Body of pancreas (tissue), 4 donors: ENCODE measurements at regions not wholly inside any gene's neighbourhood (a gene's known extent, or its start where the extent isn't known, plus 50 kb on each side); places are given as distances from the start of the nearest gene placed in this dataset.

Experiments used
- ATAC-seq: fragments of 150-250 bp; one replicate; pipeline ENCODE4 v1.9.1; 2016
- DNase-seq, 4 donors: peaks; one replicate each; pipeline ENCODE4 v3.0.0-alpha.2; 2019
- H3K27ac ChIP-seq, 4 donors: fragments of 200-600 bp; sonication (generic); 1 replicate in 3 of 4; 2 replicates in 1 of 4; pipeline versions ENCODE4 v1.5.1 to v1.6.1; 2016 to 2019; ENCODE audit warnings: mild to moderate bottlenecking in 1 of 4, mixed read lengths in 1 of 4, moderate library complexity in 1 of 4
- H3K27me3 ChIP-seq, 2 donors: fragments of 200-600 bp; sonication (generic); one replicate each; pipeline ENCODE4 v1.6.0; 2016; ENCODE audit warnings: mild to moderate bottlenecking in 1 of 2
- H3K36me3 ChIP-seq, 2 donors: fragments of 200-600 bp; sonication (generic); replicated peaks in 1 of 2; 2 replicates each; pipeline ENCODE4 v1.5.1; 2016; ENCODE audit warnings: low read depth in 2 of 2; ENCODE audit not compliant: insufficient read depth in 1 of 2
- H3K4me1 ChIP-seq: fragments of 200-600 bp; sonication (generic); one replicate; pipeline ENCODE4 v1.6.0; 2016
- H3K4me3 ChIP-seq, 2 donors: fragments of 200-600 bp; sonication (generic); 1 replicate in 1 of 2; 2 replicates in 1 of 2; pipeline ENCODE4 v1.5.1; 2016 to 2019
- H3K9me3 ChIP-seq, 3 donors: fragments of 200-600 bp; sonication (generic); 1 replicate in 2 of 3; 2 replicates in 1 of 3; pipeline ENCODE4 v1.5.1; 2016
- CTCF ChIP-seq, 7 experiments: fragments of 450-650 bp in 4 of 7; fragments of 200-600 bp in 3 of 7; sonication (generic) in 3 of 7; IDR thresholded peaks; one replicate each; pipeline ENCODE4 v1.5.1; 2016 to 2019; ENCODE audit warnings: antibody characterized with exemption in 7 of 7
- POLR2A ChIP-seq, 3 donors: fragments of 450-650 bp; IDR thresholded peaks; one replicate each; pipeline ENCODE4 v1.6.1; 2016; ENCODE audit warnings: antibody characterized with exemption in 3 of 3, mild to moderate bottlenecking in 2 of 3
- WGBS, 2 donors: methylation state at CpG; one replicate each; pipeline ENCODE4 v1.1.5; 2017; 5-methylcytosine and 5-hydroxymethylcytosine counted together
- intact Hi-C: fragments of 100-400 bp; cut with DNase I; formaldehyde crosslinking; loops from one replicate; pipeline ENCODE4 v1.15.1; 2023

GRCh38 chr9:107907715-107908114 lies 418.1 kb upstream of the KLF4 start:
- no peak for DNase-seq
- WGBS, 2 donors: 41 to 46% methylated on average over 1 of the region's 1 CpG
- no peak for ATAC-seq
- H3K4me1 ChIP-seq: no peaks in the 10 kb centered on the region
- no peaks in the 10 kb centered on the region for H3K27me3 ChIP-seq
- no peaks in the 10 kb centered on the region for H3K36me3 ChIP-seq
- no peak overlapping the region for H3K27ac ChIP-seq
- no peak overlapping the region for H3K4me3 ChIP-seq
- TF ChIP-seq POLR2A (IDR thresholded peaks at IDR 0.05) (no peak), CTCF (IDR thresholded peaks at IDR 0.05) (no peak)
- peaks cover 0 to 5% (median 0%) of the 10 kb centered on the region in 3 donors for H3K9me3 ChIP-seq
- intact Hi-C loops: no loop called here

- H3K4me3 ChIP-seq: no peak overlapping the region
- H3K27me3 ChIP-seq: no peaks in the 10 kb centered on the region
- WGBS, 2 donors: 65 to 71% methylated on average over 3 of the region's 3 CpGs
- no peak for TF ChIP-seq CTCF (IDR thresholded peaks at IDR 0.05)
- TF ChIP-seq POLR2A (IDR thresholded peaks at IDR 0.05): no peak
- intact Hi-C loops: no loop called here
- H3K4me1 ChIP-seq: no peaks in the 10 kb centered on the region
- ATAC-seq: no peak
- H3K36me3 ChIP-seq: no peaks in the 10 kb centered on the region
- H3K9me3 ChIP-seq: peaks cover 0 to 2% (median 0%) of the 10 kb centered on the region in 3 donors
- DNase-seq: no peak
- no peak overlapping the region for H3K27ac ChIP-seq
Measured at GRCh38 chr9:107907255-107907654, 417.7 kb upstream of the KLF4 start.

- WGBS, 2 donors: 62 to 76% methylated on average over 1 of the region's 1 CpG
- Histone ChIP-seq H3K4me1 (no peaks in the 10 kb centered on the region), H3K9me3 (no peaks in the 10 kb centered on the region), H3K27me3 (no peaks in the 10 kb centered on the region), H3K4me3 (no peak overlapping the region), H3K36me3 (no peaks in the 10 kb centered on the region), H3K27ac (no peak overlapping the region)
- ATAC-seq (no peak), DNase-seq (no peak)
- TF ChIP-seq POLR2A (IDR thresholded peaks at IDR 0.05) (no peak), CTCF (IDR thresholded peaks at IDR 0.05) (no peak)
- intact Hi-C loops: no loop called here
Measured at GRCh38 chr9:107906074-107906473, 416.5 kb upstream of the KLF4 start.

GRCh38 chr9:107905308-107906020 lies 415.9 kb upstream of the KLF4 start:
- 37 to 53% methylated on average over 2 of the region's 2 CpGs for WGBS, 2 donors
- peak in 1 of 4 donors; percentile 24 for DNase-seq
- Histone ChIP-seq H3K27ac (no peak overlapping the region), H3K4me3 (no peak overlapping the region), H3K9me3 (no peaks in the 10 kb centered on the region), H3K4me1 (no peaks in the 10 kb centered on the region), H3K27me3 (no peaks in the 10 kb centered on the region), H3K36me3 (no peaks in the 10 kb centered on the region)
- TF ChIP-seq CTCF (IDR thresholded peaks at IDR 0.05): no peak
- no peak for TF ChIP-seq POLR2A (IDR thresholded peaks at IDR 0.05)
- intact Hi-C loops: no loop called here
- no peak for ATAC-seq

- intact Hi-C loops: no loop called here
- Histone ChIP-seq H3K36me3 (no peaks in the 10 kb centered on the region), H3K4me1 (no peaks in the 10 kb centered on the region), H3K27me3 (no peaks in the 10 kb centered on the region), H3K4me3 (no peak overlapping the region), H3K27ac (no peak overlapping the region), H3K9me3 (no peaks in the 10 kb centered on the region)
- WGBS, 2 donors: 43 to 50% methylated on average over 1 of the region's 1 CpG
- ATAC-seq (no peak), DNase-seq (no peak)
- TF ChIP-seq POLR2A (IDR thresholded peaks at IDR 0.05): no peak
Measured at GRCh38 chr9:107899961-107900330, 410.4 kb upstream of the KLF4 start.
